ENCODE measurements at regions not wholly inside any gene's neighbourhood (a gene's known extent, or its start where the extent isn't known, plus 50 kb on each side); places are given as distances from the start of the nearest gene placed in this dataset.

DNA sequence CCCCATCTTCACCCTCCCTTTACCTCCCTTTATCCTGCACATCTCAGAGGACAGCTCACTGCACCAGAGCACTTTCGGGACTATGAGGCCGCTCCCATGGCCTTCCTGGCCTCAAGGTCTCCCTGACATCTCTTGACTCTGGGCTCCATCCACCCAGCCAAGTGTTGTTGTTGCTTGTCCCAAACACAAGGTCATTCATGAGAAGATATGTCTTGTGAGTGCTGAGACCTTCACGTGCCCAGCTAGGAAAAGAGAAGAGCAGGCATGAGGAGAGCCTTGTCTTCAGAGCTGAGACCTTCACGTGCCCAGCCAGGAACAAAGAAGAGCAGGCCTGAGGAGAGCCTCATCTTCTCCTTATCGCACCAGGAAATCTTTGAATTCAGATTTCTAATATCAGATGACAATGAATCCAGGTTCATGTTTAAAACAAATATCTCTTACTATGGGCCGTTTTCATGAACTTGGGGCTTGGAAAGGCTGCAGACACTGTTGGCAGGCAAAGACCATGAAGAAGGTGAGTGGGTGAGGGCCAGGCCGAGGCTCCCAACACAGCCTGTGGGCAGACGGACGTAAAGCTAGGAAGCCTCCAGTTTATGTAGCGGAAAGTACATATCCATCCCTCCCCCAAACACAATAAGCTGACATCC lies 256.1 kb downstream of the NDUFA10 start:
- no peak for DNase-seq
- Histone ChIP-seq H3K9me3 (peaks cover 6 to 9% of the 10 kb centered on the region in 2 donors), H3K4me1 (no peaks in the 10 kb centered on the region), H3K27me3 (no peaks in the 10 kb centered on the region), H3K36me3 (no peaks in the 10 kb centered on the region), H3K4me3 (no peak overlapping the region), H3K27ac (no peak overlapping the region)
- in situ Hi-C loops (cut with MboI; ENCODE audit: low pct_ligation_motif_present in 1 of 4, low pct_unique_long_range_greater_than_20kb in 1 of 4, low sequenced_read_pairs in 3 of 4), result no loop called here
- 66 to 81% methylated on average over 3 to 10 of the region's 10 CpGs for WGBS, 2 donors (ENCODE audit: low coverage in 1 of 2)
- intact Hi-C loops (cut with DNase I; ENCODE audit: low total_unique reads), result no loop called here
- TF ChIP-seq, protein P1, sequence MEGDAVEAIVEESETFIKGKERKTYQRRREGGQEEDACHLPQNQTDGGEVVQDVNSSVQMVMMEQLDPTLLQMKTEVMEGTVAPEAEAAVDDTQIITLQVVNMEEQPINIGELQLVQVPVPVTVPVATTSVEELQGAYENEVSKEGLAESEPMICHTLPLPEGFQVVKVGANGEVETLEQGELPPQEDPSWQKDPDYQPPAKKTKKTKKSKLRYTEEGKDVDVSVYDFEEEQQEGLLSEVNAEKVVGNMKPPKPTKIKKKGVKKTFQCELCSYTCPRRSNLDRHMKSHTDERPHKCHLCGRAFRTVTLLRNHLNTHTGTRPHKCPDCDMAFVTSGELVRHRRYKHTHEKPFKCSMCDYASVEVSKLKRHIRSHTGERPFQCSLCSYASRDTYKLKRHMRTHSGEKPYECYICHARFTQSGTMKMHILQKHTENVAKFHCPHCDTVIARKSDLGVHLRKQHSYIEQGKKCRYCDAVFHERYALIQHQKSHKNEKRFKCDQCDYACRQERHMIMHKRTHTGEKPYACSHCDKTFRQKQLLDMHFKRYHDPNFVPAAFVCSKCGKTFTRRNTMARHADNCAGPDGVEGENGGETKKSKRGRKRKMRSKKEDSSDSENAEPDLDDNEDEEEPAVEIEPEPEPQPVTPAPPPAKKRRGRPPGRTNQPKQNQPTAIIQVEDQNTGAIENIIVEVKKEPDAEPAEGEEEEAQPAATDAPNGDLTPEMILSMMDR (IDR thresholded peaks at IDR 0.05), result no peak
- TF ChIP-seq POLR2AphosphoS5 (IDR thresholded peaks at IDR 0.05), result no peak
- no peak for TF ChIP-seq POLR2A (IDR thresholded peaks at IDR 0.05)
- no peak for TF ChIP-seq EP300 (IDR thresholded peaks at IDR 0.05; ENCODE audit: low read depth)

DNA sequence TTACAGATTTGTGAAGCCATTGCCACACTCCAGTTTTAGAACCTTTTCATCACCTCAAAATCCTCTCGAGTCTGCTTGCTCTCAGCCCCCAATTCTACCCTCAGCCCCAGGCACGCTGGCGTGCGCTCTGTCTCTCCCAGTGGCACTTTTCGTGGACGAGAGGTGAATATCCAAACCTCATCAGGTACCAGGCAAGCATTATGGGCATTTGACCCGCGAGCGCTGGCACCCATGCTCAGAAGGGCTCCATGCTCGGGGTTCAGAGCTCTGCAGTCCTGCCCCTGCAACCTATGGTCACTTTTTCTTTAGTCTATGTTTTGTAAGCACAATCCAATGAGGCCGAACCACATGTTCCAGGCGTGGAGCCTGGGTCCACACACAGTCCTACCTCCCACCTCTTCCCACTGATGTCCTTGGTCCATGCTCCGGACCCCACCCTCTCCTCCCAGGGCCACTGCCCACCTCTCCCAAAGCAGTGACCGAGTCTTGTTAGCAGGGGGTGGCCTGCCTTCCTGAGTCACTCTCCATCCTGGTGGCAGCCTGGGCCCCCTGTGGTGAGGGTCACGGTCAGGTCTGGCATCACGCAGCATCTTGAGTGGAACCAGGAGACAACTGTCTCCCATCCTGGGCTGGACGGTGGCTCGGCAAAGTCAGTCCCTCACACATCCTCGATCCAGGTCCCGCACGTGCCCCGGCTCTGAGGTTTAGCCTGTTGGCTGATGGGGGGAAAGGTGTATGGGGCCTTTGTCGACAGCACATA lies 256.9 kb downstream of the NDUFA10 start:
- no peak for DNase-seq
- H3K36me3 ChIP-seq, result no peaks in the 10 kb centered on the region
- H3K27me3 ChIP-seq, result no peaks in the 10 kb centered on the region
- WGBS, 2 donors (ENCODE audit: low coverage in 1 of 2), result 89 to 90% methylated on average over 7 to 22 of the region's 23 CpGs
- no peak overlapping the region for H3K27ac ChIP-seq
- no peak overlapping the region for H3K4me3 ChIP-seq
- H3K4me1 ChIP-seq, result no peaks in the 10 kb centered on the region
- peaks cover 6 to 9% of the 10 kb centered on the region in 2 donors for H3K9me3 ChIP-seq
- TF ChIP-seq POLR2A (IDR thresholded peaks at IDR 0.05), result no peak
- TF ChIP-seq EP300 (IDR thresholded peaks at IDR 0.05; ENCODE audit: low read depth), result no peak
- TF ChIP-seq POLR2AphosphoS5 (IDR thresholded peaks at IDR 0.05), result no peak
- TF ChIP-seq, protein P1 (IDR thresholded peaks at IDR 0.05), result no peak
- intact Hi-C loops (cut with DNase I; ENCODE audit: low total_unique reads) (no loop called here), in situ Hi-C loops (cut with MboI; ENCODE audit: low pct_ligation_motif_present in 1 of 4, low pct_unique_long_range_greater_than_20kb in 1 of 4, low sequenced_read_pairs in 3 of 4) (no loop called here)

DNA sequence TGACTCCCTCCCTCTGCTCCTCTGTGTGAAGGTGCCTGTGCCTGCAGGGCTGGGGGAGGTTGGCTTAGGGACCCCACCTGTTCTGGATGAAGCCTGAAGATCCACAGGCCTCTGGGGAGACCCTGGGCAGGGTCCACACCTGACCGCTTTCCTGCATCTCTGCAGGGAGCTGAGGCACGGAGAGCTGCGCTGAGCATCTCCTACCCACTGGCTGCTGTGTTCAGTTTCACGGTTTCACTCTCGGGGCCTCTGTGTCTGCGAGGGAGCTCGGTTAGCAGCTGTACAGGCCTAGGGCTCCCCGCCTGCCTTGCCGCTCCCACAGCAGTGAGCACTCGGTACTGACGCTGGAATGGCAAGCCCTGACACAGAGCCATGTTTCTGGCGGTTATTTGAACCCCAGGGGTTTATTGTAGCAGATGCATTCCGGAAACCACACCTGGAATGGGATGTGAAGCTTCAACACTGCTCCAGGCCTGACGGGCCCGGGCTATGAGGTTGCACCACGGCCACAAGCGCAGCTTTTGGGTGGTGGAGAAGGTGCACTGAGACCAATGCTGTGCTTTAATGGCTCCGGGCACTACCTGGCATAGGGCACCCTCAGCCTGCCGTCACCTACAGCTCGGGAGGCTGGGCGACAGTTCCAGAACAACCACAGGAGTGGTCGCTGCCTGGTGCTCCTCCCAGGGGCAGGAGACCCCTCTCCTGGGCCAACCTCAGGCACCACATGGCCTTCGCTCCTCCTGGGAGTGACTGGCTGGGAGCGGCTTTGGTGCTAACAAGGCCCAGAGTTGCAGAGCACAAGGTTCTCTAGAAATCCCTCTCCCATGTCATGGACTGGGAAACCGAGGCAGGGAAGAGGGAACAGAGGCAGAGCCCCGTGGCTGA lies 257.9 kb downstream of the NDUFA10 start:
- Histone ChIP-seq H3K36me3 (no peaks in the 10 kb centered on the region), H3K9me3 (peaks cover 6 to 9% of the 10 kb centered on the region in 2 donors), H3K27ac (no peak overlapping the region), H3K27me3 (no peaks in the 10 kb centered on the region), H3K4me3 (no peak overlapping the region), H3K4me1 (no peaks in the 10 kb centered on the region)
- DNase-seq, result no peak
- in situ Hi-C loops (cut with MboI; ENCODE audit: low pct_ligation_motif_present in 1 of 4, low pct_unique_long_range_greater_than_20kb in 1 of 4, low sequenced_read_pairs in 3 of 4) (no loop called here), intact Hi-C loops (cut with DNase I; ENCODE audit: low total_unique reads) (no loop called here)
- TF ChIP-seq POLR2AphosphoS5 (IDR thresholded peaks at IDR 0.05) (no peak), POLR2A (IDR thresholded peaks at IDR 0.05) (no peak), EP300 (IDR thresholded peaks at IDR 0.05; ENCODE audit: low read depth) (no peak)
- TF ChIP-seq, protein P1 (IDR thresholded peaks at IDR 0.05), result no peak
- WGBS, 2 donors (ENCODE audit: low coverage in 1 of 2), result 82% methylated on average over 25 of the region's 26 CpGs; no CpG with 5 or more reads in 1 of the 2 donors

DNA sequence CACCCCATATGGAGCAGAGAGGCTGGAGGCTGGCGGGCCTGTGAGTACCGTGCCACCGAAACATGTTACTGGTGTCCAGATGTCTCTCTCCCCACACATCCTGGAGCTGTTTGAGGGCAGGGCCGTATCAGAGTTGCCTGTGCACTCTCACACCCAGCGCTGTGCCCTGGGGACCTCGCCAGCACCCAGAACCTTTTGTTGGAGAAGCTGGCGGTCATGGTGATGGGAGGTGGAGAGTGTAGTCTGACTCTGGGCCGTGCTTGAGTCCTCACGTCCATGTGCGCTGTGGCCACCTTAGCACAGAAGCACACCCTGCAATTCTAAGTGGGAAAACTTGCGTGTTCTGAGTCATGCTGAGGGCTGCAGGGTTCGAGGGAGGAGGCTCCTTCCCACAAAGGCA lies 259.2 kb downstream of the NDUFA10 start:
- H3K27me3 ChIP-seq, result no peaks in the 10 kb centered on the region
- 81 to 91% methylated on average over 6 to 12 of the region's 12 CpGs for WGBS, 2 donors (ENCODE audit: low coverage in 1 of 2)
- H3K36me3 ChIP-seq, result no peaks in the 10 kb centered on the region
- TF ChIP-seq, protein P1 (IDR thresholded peaks at IDR 0.05), result no peak
- TF ChIP-seq POLR2AphosphoS5 (IDR thresholded peaks at IDR 0.05) (no peak), EP300 (IDR thresholded peaks at IDR 0.05; ENCODE audit: low read depth) (no peak), POLR2A (IDR thresholded peaks at IDR 0.05) (no peak)
- no peak overlapping the region for H3K4me3 ChIP-seq
- intact Hi-C loops (cut with DNase I; ENCODE audit: low total_unique reads), result no loop called here
- in situ Hi-C loops (cut with MboI; ENCODE audit: low pct_ligation_motif_present in 1 of 4, low pct_unique_long_range_greater_than_20kb in 1 of 4, low sequenced_read_pairs in 3 of 4), result no loop called here
- no peak overlapping the region for H3K27ac ChIP-seq
- H3K9me3 ChIP-seq, result peaks cover 0 to 1% of the 10 kb centered on the region in 2 donors
- no peak for DNase-seq
- H3K4me1 ChIP-seq, result no peaks in the 10 kb centered on the region
